Vagina (tissue), 2 donors: ENCODE measurements at regions not wholly inside any gene's neighbourhood (a gene's known extent, or its start where the extent isn't known, plus 50 kb on each side); places are given as distances from the start of the nearest gene placed in this dataset.

Source experiments
- DNase-seq, 2 donors: peaks; one replicate each; pipeline ENCODE4 v3.0.0-alpha.2; 2017; ENCODE audit errors: extremely low spot score in 2 of 2
- H3K27ac ChIP-seq: fragments of 200-600 bp; sonication (generic); one replicate; pipeline ENCODE4 v1.5.1; 2019
- H3K27me3 ChIP-seq: fragments of 200-600 bp; sonication (generic); one replicate; pipeline ENCODE4 v1.5.1; 2019
- H3K36me3 ChIP-seq, 2 donors: fragments of 200-600 bp; sonication (generic); one replicate each; pipeline ENCODE4 v1.5.1; 2017 to 2019
- H3K4me1 ChIP-seq: fragments of 200-600 bp; sonication (generic); one replicate; pipeline ENCODE4 v1.5.1; 2019
- H3K4me3 ChIP-seq, 2 donors: fragments of 200-600 bp; sonication (generic); 1 replicate in 1 of 2; 2 replicates in 1 of 2; pipeline ENCODE4 v1.5.1; 2016 to 2019
- H3K9me3 ChIP-seq: fragments of 200-600 bp; sonication (generic); one replicate; pipeline ENCODE4 v1.5.1; 2019
- POLR2A ChIP-seq, 2 donors: fragments of 450-650 bp; IDR thresholded peaks; one replicate each; pipeline ENCODE4 v1.6.1; 2017; ENCODE audit warnings: antibody characterized with exemption in 2 of 2, mild to moderate bottlenecking in 2 of 2, moderate library complexity in 2 of 2
- POLR2AphosphoS5 ChIP-seq, 2 donors: sonication (generic); formaldehyde crosslinking; IDR thresholded peaks; one replicate each; pipeline ENCODE4 v1.9.0; 2017; ENCODE audit warnings: antibody characterized with exemption in 2 of 2, mild to moderate bottlenecking in 2 of 2, low read depth in 1 of 2; ENCODE audit not compliant: insufficient read depth in 1 of 2
- intact Hi-C: fragments of 100-400 bp; cut with DNase I; formaldehyde crosslinking; loops from one replicate; pipeline ENCODE4 v1.15.1; 2023
- TF ChIP-seq, protein P1 (sequence below), 3 experiments: fragments of 450-650 bp in 2 of 3; fragments of 200-600 bp in 1 of 3; sonication (generic) in 1 of 3; IDR thresholded peaks; one replicate each; pipeline ENCODE4 v1.5.1; 2017 to 2019; ENCODE audit warnings: antibody characterized with exemption in 3 of 3, mild to moderate bottlenecking in 2 of 3, moderate library complexity in 2 of 3

DNA sequence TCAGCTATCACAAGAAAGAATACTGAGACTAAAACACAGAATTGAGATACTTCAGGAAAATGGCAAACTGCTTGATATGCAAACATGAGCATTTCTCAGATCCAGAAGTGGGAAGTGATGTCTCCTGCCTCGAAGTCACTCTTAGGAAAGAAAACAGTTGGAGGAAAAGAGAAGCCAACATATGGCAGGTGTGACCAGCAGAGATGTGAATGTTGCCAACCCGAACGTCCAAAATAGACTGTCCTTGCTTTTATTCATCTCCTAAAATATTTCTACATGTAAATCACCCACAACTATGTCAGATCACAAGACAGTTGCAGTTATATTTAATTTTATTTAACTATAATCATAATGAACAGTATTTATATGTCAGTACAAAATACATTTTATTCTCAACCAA is 687.6 kb downstream of the GALC start:
- no peak overlapping the region for H3K4me3 ChIP-seq
- DNase-seq: no peak
- H3K36me3 ChIP-seq: no peaks in the 10 kb centered on the region
- TF ChIP-seq, protein P1, sequence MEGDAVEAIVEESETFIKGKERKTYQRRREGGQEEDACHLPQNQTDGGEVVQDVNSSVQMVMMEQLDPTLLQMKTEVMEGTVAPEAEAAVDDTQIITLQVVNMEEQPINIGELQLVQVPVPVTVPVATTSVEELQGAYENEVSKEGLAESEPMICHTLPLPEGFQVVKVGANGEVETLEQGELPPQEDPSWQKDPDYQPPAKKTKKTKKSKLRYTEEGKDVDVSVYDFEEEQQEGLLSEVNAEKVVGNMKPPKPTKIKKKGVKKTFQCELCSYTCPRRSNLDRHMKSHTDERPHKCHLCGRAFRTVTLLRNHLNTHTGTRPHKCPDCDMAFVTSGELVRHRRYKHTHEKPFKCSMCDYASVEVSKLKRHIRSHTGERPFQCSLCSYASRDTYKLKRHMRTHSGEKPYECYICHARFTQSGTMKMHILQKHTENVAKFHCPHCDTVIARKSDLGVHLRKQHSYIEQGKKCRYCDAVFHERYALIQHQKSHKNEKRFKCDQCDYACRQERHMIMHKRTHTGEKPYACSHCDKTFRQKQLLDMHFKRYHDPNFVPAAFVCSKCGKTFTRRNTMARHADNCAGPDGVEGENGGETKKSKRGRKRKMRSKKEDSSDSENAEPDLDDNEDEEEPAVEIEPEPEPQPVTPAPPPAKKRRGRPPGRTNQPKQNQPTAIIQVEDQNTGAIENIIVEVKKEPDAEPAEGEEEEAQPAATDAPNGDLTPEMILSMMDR (IDR thresholded peaks at IDR 0.05): no peak
- no peak for TF ChIP-seq POLR2A (IDR thresholded peaks at IDR 0.05)
- no peak for TF ChIP-seq POLR2AphosphoS5 (IDR thresholded peaks at IDR 0.05; ENCODE audit: insufficient read depth in 1 of 2, low read depth in 1 of 2)
- intact Hi-C loops: no loop called here
- no peak overlapping the region for H3K27ac ChIP-seq
- H3K27me3 ChIP-seq: no peaks in the 10 kb centered on the region
- H3K9me3 ChIP-seq: no peaks in the 10 kb centered on the region
- no peaks in the 10 kb centered on the region for H3K4me1 ChIP-seq

DNA sequence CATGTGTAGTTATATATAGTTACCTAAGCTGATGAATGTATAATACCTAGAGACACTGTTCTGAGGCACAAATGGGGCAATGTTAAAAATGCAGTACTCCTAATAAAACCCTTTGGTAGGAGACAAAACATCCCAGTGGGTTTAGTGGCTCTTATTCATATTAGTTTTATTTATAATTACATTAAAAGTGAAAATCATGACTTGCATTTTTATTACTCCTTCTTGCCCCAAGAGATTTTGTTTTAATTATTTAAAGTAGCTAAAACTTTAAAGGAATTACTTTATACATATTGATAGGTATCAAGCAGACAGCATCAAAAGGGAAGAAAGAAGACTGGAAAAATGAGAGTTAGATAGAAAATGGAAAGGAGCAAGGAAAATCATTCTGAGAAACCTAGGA is 688.6 kb downstream of the GALC start:
- intact Hi-C loops: no loop called here
- TF ChIP-seq, protein P1 (IDR thresholded peaks at IDR 0.05): no peak
- no peak for TF ChIP-seq POLR2A (IDR thresholded peaks at IDR 0.05)
- TF ChIP-seq POLR2AphosphoS5 (IDR thresholded peaks at IDR 0.05; ENCODE audit: insufficient read depth in 1 of 2, low read depth in 1 of 2): no peak

DNA sequence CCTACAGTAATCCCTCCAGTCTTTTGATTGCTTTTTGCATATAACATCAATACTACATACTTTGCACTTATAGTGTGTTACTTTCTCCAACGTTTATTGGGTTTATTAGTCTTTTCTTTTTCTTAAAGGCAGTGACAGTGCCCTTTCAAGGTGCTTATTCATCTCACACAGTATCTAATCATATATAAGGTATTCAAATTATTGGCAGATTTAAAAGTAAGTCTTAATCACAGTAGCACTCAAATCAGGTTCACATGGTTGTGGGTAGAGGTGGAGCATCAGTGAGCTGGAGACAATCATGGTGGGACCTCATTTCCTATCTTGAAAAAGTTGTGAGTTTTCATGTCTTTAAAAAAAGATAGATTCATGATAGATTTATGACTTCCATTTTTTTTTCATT is 706.2 kb downstream of the GALC start:
- no peak for DNase-seq
- H3K4me1 ChIP-seq: no peaks in the 10 kb centered on the region
- H3K9me3 ChIP-seq: no peaks in the 10 kb centered on the region
- H3K36me3 ChIP-seq: no peaks in the 10 kb centered on the region
- H3K4me3 ChIP-seq: no peak overlapping the region
- H3K27ac ChIP-seq: no peak overlapping the region
- TF ChIP-seq POLR2A (IDR thresholded peaks at IDR 0.05) (no peak), POLR2AphosphoS5 (IDR thresholded peaks at IDR 0.05; ENCODE audit: insufficient read depth in 1 of 2, low read depth in 1 of 2) (no peak)
- TF ChIP-seq, protein P1 (IDR thresholded peaks at IDR 0.05): no peak
- intact Hi-C loops: no loop called here
- no peaks in the 10 kb centered on the region for H3K27me3 ChIP-seq

More for the DNA sequence above, 688.6 kb downstream of the GALC start:
- H3K4me1 ChIP-seq: no peaks in the 10 kb centered on the region
- no peaks in the 10 kb centered on the region for H3K9me3 ChIP-seq
- no peak overlapping the region for H3K4me3 ChIP-seq
- no peaks in the 10 kb centered on the region for H3K27me3 ChIP-seq
- H3K27ac ChIP-seq: no peak overlapping the region
- DNase-seq: no peak
- no peaks in the 10 kb centered on the region for H3K36me3 ChIP-seq

DNA sequence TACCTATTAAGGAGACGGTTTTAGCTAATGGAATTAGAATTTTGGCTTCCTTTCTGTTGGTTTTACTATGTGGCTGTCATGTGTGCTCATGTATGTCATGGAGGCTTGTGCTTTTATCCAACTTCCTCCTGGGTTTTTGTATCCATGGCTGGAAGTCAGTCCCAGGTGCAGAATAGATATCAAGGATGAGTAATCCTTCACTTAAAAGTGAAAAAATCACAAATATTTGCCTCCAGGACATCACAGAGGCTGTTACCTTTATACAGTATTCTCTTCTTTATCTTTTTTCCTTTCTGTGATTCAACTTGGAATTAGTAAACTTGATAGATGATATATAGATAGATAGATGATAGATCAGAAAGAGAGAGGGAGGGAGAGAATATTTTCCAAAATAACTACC is 706.8 kb downstream of the GALC start:
- intact Hi-C loops: no loop called here
- no peaks in the 10 kb centered on the region for H3K27me3 ChIP-seq
- no peak overlapping the region for H3K4me3 ChIP-seq
- H3K36me3 ChIP-seq: no peaks in the 10 kb centered on the region
- H3K27ac ChIP-seq: no peak overlapping the region
- H3K4me1 ChIP-seq: no peaks in the 10 kb centered on the region
- no peaks in the 10 kb centered on the region for H3K9me3 ChIP-seq
- no peak for TF ChIP-seq POLR2A (IDR thresholded peaks at IDR 0.05)
- no peak for TF ChIP-seq POLR2AphosphoS5 (IDR thresholded peaks at IDR 0.05; ENCODE audit: insufficient read depth in 1 of 2, low read depth in 1 of 2)
- TF ChIP-seq, protein P1 (IDR thresholded peaks at IDR 0.05): no peak
- no peak for DNase-seq

DNA sequence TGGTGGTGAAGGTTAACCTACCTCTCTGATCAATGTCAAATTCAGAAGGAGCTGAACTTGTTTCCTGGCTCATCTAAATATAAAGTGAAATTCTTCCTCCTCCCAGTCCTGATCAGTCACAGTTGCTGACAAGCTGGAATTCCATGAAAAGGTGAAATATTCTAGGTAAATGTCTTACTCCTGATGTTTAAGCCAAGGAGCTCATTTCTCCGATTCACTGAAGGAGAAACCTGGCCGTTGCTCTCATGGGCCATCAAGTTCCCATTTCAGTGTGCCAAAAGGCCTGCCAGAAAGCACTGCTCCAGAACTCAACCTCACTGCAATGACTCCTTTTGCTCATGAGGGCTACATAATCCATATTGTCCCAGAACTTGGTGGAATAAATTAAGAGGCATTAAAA is 707.5 kb downstream of the GALC start:
- intact Hi-C loops: no loop called here
- Histone ChIP-seq H3K27me3 (no peaks in the 10 kb centered on the region), H3K36me3 (no peaks in the 10 kb centered on the region), H3K4me3 (no peak overlapping the region), H3K4me1 (no peaks in the 10 kb centered on the region), H3K27ac (no peak overlapping the region), H3K9me3 (no peaks in the 10 kb centered on the region)
- DNase-seq: no peak
- TF ChIP-seq, protein P1 (IDR thresholded peaks at IDR 0.05): no peak
- TF ChIP-seq POLR2A (IDR thresholded peaks at IDR 0.05) (no peak), POLR2AphosphoS5 (IDR thresholded peaks at IDR 0.05; ENCODE audit: insufficient read depth in 1 of 2, low read depth in 1 of 2) (no peak)
